Renal cortex interstitium (tissue), 11 donors: ENCODE measurements at regions not wholly inside any gene's neighbourhood (a gene's known extent, or its start where the extent isn't known, plus 50 kb on each side); places are given as distances from the start of the nearest gene placed in this dataset.
"Not testable (repeated sequence)": the region's sequence is repeated elsewhere in the genome, so short reads cannot be mapped to it uniquely, and the experiment has no call there.

ENCODE experiments used
- DNase-seq, 11 donors: peaks; one replicate each; pipeline ENCODE4 v3.0.0-alpha.2; 2013; ENCODE audit warnings: low read depth in 9 of 11, low spot score in 4 of 11; ENCODE audit errors: extremely low read depth in 1 of 11

GRCh38 chr12:126907900-126908764, 1358.8 kb upstream of the TMEM132C start:
- DNase-seq, result no peak

GRCh38 chr12:126908765-126909142, 1358.2 kb upstream of the TMEM132C start:
- no peak for DNase-seq

- no peak for DNase-seq
These were observed 1356.4 kb upstream of the TMEM132C start for GRCh38 chr12:126910570-126910969.

GRCh38 chr12:126912111-126912510, 1354.9 kb upstream of the TMEM132C start:
- no peak for DNase-seq

GRCh38 chr12:126914170-126914793, 1352.7 kb upstream of the TMEM132C start:
- DNase-seq, result no peak

- DNase-seq, result no peak
These were observed 1351.7 kb upstream of the TMEM132C start for GRCh38 chr12:126915309-126915708.

- DNase-seq, result no peak
These were observed 1340.9 kb upstream of the TMEM132C start for GRCh38 chr12:126926023-126926594.

GRCh38 chr12:126930234-126930633, 1336.7 kb upstream of the TMEM132C start:
- DNase-seq, result no peak

- DNase-seq, result no peak
These were observed 1334.8 kb upstream of the TMEM132C start for GRCh38 chr12:126932156-126932555.

GRCh38 chr12:126935435-126935834, 1331.5 kb upstream of the TMEM132C start:
- no peak for DNase-seq

- no peak for DNase-seq
These were observed 1330.7 kb upstream of the TMEM132C start for GRCh38 chr12:126936181-126936851.

- DNase-seq, result no peak
These were observed 1329.5 kb upstream of the TMEM132C start for GRCh38 chr12:126937431-126937830.

GRCh38 chr12:126944684-126945083, 1322.3 kb upstream of the TMEM132C start:
- DNase-seq, result no peak

GRCh38 chr12:126946958-126947357, 1320.0 kb upstream of the TMEM132C start:
- not testable (repeated sequence) for DNase-seq

GRCh38 chr12:126949558-126949957, 1317.4 kb upstream of the TMEM132C start:
- DNase-seq, result no peak

GRCh38 chr12:126950266-126950665, 1316.7 kb upstream of the TMEM132C start:
- DNase-seq, result no peak

GRCh38 chr12:126952096-126953007, 1314.6 kb upstream of the TMEM132C start:
- no peak for DNase-seq

GRCh38 chr12:126953365-126953889, 1313.5 kb upstream of the TMEM132C start:
- no peak for DNase-seq

- DNase-seq, result no peak
These were observed 1306.7 kb upstream of the TMEM132C start for GRCh38 chr12:126960221-126960620.
